ENCODE measurements at regions not wholly inside any gene's neighbourhood (a gene's known extent, or its start where the extent isn't known, plus 50 kb on each side); places are given as distances from the start of the nearest gene placed in this dataset.
"Not testable (repeated sequence)": the region's sequence is repeated elsewhere in the genome, so short reads cannot be mapped to it uniquely, and the experiment has no call there.

DNA sequence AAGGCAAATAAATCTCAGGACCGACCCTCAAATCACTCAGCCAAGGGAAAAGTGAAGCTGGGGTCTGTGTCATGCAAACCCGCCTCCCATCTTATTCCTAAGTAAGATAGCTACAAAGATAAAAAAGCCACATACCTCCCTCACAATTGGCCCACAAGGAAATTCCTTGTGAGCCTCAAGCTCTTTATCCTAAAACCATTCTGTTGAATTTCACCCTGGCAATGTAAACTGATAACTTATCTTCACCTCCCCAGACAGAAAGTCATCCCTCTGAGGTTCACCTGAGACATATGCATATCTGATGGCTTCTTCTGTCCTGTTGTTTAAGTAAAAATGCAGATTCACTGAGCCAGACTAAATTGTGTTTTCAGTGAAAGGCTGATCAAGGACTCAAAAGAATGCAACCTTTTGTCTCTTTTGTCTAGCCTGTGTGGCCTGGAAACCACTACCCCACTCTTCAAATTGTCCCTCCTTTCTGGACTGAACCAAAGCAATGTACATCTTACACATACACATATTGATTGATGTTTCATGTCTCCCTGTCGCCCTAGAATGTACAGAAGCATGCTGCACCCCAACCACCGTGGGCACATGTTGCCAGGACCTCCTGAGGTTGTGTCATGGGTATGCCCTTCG lies 91.3 kb downstream of the MFAP3L start:
- no peak for DNase-seq (ENCODE audit: low spot score)

GRCh38 chr4:169933531-169933930 lies 92.7 kb downstream of the MFAP3L start:
- DNase-seq (ENCODE audit: low spot score), result no peak

DNA sequence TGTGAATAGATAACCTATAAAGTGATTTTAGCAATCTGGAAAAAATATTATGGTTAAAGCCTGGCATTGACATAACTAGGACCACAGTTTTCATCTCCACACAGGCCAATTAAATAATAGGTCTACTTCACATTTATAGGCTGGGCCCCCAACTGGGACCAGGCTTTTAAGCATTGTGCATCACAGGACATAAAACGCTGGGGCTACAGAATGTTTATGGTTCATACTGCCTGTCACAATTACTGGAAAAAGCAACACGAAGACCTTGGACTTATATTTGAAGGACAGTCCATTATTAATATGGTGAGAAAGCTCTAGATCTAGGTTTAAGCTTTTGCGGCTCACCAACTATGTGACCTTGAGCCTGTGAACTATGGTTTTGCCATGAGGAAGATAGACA lies 94.2 kb downstream of the MFAP3L start:
- DNase-seq (ENCODE audit: low spot score), result no peak

- not testable (repeated sequence) for DNase-seq (ENCODE audit: low spot score)
Observed at GRCh38 chr4:169930755-169931154, 95.4 kb downstream of the MFAP3L start.

DNA sequence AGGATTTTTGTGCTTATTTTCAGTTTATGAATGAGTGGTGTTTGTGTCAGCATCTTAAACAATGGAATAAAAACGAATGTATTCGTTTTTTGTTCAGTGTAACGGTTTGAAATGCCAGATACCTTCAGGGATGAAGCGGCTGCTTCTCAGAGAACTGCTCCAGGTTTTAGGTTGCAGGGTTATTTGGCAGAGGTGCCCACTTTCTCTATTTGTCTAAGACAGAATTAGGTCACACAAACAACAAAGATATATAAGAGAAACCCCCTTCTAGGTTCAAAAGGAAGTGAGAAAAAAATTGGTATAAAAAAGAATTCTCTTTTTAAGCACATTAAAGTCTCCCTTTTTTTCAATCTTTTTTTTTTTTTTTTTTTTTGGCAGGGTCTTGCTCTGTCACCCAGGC lies 98.9 kb downstream of the MFAP3L start:
- DNase-seq (ENCODE audit: low spot score), result no peak

GRCh38 chr4:169925678-169926077 lies 100.5 kb downstream of the MFAP3L start:
- DNase-seq (ENCODE audit: low spot score), result no peak

- no peak for DNase-seq (ENCODE audit: low spot score)
Observed at GRCh38 chr4:169922632-169923276, 103.4 kb downstream of the MFAP3L start.

DNA sequence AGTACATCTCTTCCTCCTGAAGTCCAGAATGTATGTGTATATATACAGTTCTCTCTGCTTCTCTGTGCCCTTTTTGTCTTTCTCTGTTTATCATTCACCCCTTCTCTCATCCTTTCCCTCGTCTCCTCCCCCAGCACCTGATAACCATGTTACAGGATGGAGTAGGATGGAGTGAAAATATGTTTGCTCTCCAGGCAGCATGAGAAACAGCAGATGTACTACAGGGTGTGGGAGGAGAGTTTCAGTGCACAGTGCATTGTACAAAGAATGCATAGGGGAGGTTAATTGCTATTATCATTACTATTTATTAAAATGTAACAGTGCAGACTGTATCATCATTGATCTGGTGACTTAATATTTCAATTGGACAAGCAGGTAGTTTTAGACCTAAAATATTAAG lies 104.5 kb downstream of the MFAP3L start:
- DNase-seq (ENCODE audit: low spot score), result no peak

GRCh38 chr4:169921237-169921636 lies 105.0 kb downstream of the MFAP3L start:
- no peak for DNase-seq (ENCODE audit: low spot score)

- DNase-seq (ENCODE audit: low spot score), result not testable (repeated sequence)
Observed at GRCh38 chr4:169919194-169920124, 106.7 kb downstream of the MFAP3L start.

DNA sequence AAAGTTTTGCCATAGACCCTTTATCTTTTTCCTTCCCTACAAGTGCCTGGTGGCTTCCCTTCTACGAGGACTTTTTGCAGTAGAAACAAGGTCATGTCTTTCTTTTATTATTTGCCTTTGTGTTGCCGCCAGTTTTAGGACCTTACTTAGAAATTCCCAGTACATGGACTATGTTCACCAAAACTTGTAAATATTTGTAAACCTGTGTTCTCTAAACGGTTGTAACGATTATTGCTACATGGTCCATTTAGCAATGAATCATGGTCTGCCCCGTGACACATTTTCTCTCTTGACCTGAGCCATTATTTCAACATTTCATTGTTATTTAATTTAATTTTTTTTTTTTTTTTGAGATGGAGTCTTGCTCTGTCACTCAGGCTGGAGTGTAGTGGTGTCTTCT lies 110.7 kb downstream of the MFAP3L start:
- no peak for DNase-seq (ENCODE audit: low spot score)

- DNase-seq (ENCODE audit: low spot score), result no peak
Observed at GRCh38 chr4:169914866-169915265, 111.3 kb downstream of the MFAP3L start.

DNA sequence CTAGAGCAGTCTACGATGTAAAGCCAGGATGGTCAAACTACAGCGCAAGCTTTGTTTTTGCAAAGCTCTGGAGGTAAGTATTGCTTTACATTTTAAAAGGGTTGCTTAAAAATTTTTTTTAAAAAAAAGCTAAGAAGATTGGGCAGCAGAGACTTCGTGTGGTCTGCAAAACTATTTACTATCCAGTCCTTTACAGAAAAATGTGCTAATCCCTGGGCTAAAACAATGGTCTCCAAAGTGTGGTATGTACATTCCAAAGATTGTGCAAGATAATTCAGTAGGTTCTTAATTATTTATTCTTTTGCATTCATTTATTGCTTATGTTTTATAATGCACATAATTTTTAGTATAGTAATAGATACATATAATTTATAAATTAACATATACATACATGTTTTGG lies 113.2 kb downstream of the MFAP3L start:
- no peak for DNase-seq (ENCODE audit: low spot score)

DNA sequence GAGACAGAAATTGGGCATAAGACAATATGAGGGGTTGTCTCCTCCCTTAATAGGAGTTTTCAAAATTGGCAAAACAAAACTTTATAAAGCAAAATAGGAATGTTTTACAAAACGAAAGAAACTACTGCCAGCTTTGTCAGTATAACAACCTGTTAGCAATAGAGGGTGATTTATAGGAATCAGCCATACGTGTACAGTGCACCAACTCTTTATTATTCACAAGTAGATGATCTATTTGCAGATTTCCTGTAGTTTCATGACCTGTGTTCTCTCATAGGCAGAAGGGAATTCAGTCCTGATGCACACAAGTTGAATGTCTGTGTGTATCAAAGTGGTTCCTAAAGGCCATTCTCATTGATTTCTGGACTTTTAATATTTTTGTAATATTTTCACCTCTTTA lies 116.3 kb downstream of the MFAP3L start:
- DNase-seq (ENCODE audit: low spot score), result no peak

- DNase-seq (ENCODE audit: low spot score), result no peak
Observed at GRCh38 chr4:169909479-169909878, 116.7 kb downstream of the MFAP3L start.

DNA sequence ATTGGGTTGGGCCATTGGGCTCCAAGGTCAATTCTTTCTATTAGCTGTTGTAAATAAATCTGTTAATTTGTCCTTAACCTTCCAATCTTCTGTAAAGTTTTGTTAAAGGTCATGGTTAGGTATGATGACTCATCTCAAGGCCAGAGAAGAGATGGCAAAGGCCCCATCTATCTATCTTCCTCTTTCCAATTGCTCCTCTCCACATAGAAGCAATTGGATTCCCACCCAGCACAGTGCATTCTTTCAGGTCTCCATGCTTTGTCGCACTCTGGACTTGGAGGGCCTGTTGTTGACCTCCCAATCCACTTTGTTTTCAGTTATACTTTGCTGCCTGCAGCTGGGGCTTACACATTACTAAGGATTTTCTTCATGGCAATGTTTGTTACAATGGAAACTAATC lies 118.5 kb downstream of the MFAP3L start:
- no peak for DNase-seq (ENCODE audit: low spot score)

DNA sequence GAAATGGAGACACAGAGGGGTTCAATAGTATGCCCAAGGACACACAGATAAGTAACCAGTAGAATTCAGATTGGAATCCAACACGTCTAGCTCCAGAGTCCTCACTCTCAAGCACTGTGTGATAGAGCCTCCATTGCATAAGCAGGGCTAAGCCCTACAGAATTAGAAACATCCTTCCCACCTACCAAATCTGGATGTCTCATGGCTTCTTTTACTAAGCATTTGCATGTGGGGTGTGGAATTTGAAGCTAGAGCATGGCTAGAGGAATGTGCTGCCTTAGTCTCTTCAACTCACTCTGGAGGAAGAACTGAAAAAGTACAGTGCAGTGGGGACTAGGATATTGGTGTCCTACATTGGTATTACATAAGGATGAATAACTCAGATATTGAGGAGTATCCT lies 119.4 kb downstream of the MFAP3L start:
- DNase-seq (ENCODE audit: low spot score), result no peak

- no peak for DNase-seq (ENCODE audit: low spot score)
Observed at GRCh38 chr4:169906104-169906503, 120.1 kb downstream of the MFAP3L start.

GRCh38 chr4:169902658-169903345 lies 123.4 kb downstream of the MFAP3L start:
- DNase-seq (ENCODE audit: low spot score), result no peak

- DNase-seq (ENCODE audit: low spot score), result no peak
Observed at GRCh38 chr4:169900241-169900845, 125.9 kb downstream of the MFAP3L start.

- DNase-seq (ENCODE audit: low spot score), result no peak
Observed at GRCh38 chr4:169899295-169899694, 126.9 kb downstream of the MFAP3L start.

- no peak for DNase-seq (ENCODE audit: low spot score)
Observed at GRCh38 chr4:169898095-169898494, 128.1 kb downstream of the MFAP3L start.

Data from iPS-NIHi11 (cell line).